Activated effector memory CD4-positive, alpha-beta T cell treated with anti-CD3 and anti-CD28 coated beads, Interleukin-2, amount 50 U/mL, for 16 hours (primary cell): ENCODE measurements at regions not wholly inside any gene's neighbourhood (a gene's known extent, or its start where the extent isn't known, plus 50 kb on each side); places are given as distances from the start of the nearest gene placed in this dataset.

Experiments
- DNase-seq: peaks from one replicate; pipeline ENCODE4 v3.0.0-alpha.2; 2020

- peak; percentile 53 for DNase-seq
Measured at GRCh38 chr5:70307064-70307463, 108.1 kb upstream of the GTF2H2C_2 start.
